ENCODE measurements at regions not wholly inside any gene's neighbourhood (a gene's known extent, or its start where the extent isn't known, plus 50 kb on each side); places are given as distances from the start of the nearest gene placed in this dataset.

DNA sequence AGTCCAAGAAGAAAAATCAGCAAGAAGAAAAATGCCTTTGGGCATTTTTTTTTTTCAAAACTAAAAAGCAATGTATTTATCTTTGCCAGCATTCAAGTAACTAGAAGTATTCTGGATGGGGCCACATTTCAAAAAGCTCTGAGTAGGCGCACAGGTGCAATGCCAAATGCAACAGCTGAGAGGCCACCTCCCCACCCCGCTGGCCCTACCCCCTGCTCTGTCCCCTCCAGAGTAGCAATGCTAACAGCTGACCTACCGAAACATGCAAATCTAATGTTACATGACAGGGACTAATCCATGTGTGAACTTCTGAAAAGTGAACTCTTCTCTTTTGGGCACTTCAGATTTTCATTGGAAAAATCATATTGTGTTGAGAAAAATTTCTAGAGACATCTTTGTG, 153.7 kb upstream of the SLC38A2 start:
- TF ChIP-seq, protein P1, sequence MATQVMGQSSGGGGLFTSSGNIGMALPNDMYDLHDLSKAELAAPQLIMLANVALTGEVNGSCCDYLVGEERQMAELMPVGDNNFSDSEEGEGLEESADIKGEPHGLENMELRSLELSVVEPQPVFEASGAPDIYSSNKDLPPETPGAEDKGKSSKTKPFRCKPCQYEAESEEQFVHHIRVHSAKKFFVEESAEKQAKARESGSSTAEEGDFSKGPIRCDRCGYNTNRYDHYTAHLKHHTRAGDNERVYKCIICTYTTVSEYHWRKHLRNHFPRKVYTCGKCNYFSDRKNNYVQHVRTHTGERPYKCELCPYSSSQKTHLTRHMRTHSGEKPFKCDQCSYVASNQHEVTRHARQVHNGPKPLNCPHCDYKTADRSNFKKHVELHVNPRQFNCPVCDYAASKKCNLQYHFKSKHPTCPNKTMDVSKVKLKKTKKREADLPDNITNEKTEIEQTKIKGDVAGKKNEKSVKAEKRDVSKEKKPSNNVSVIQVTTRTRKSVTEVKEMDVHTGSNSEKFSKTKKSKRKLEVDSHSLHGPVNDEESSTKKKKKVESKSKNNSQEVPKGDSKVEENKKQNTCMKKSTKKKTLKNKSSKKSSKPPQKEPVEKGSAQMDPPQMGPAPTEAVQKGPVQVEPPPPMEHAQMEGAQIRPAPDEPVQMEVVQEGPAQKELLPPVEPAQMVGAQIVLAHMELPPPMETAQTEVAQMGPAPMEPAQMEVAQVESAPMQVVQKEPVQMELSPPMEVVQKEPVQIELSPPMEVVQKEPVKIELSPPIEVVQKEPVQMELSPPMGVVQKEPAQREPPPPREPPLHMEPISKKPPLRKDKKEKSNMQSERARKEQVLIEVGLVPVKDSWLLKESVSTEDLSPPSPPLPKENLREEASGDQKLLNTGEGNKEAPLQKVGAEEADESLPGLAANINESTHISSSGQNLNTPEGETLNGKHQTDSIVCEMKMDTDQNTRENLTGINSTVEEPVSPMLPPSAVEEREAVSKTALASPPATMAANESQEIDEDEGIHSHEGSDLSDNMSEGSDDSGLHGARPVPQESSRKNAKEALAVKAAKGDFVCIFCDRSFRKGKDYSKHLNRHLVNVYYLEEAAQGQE (IDR thresholded peaks at IDR 0.05; ENCODE audit: borderline replicate concordance): no peak
- TF ChIP-seq, protein P2, sequence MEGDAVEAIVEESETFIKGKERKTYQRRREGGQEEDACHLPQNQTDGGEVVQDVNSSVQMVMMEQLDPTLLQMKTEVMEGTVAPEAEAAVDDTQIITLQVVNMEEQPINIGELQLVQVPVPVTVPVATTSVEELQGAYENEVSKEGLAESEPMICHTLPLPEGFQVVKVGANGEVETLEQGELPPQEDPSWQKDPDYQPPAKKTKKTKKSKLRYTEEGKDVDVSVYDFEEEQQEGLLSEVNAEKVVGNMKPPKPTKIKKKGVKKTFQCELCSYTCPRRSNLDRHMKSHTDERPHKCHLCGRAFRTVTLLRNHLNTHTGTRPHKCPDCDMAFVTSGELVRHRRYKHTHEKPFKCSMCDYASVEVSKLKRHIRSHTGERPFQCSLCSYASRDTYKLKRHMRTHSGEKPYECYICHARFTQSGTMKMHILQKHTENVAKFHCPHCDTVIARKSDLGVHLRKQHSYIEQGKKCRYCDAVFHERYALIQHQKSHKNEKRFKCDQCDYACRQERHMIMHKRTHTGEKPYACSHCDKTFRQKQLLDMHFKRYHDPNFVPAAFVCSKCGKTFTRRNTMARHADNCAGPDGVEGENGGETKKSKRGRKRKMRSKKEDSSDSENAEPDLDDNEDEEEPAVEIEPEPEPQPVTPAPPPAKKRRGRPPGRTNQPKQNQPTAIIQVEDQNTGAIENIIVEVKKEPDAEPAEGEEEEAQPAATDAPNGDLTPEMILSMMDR (IDR thresholded peaks at IDR 0.05; ENCODE audit: poor library complexity, severe bottlenecking): no peak
- no peak for TF ChIP-seq MXI1 (conservative IDR thresholded peaks at IDR 0.05; ENCODE audit: poor library complexity, severe bottlenecking)
- no peak for TF ChIP-seq SMC3 (conservative IDR thresholded peaks at IDR 0.05; ENCODE audit: poor library complexity)
- TF ChIP-seq EZH2 (IDR thresholded peaks at IDR 0.05; ENCODE audit: borderline replicate concordance, insufficient read depth, low read length, poor library complexity, severe bottlenecking): no peak
- no peak for TF ChIP-seq RAD21 (conservative IDR thresholded peaks at IDR 0.05)
- no peak for TF ChIP-seq EP300 (conservative IDR thresholded peaks at IDR 0.05; ENCODE audit: poor library complexity, severe bottlenecking)
- TF ChIP-seq POLR2AphosphoS5 (IDR thresholded peaks at IDR 0.05): no peak
- TF ChIP-seq TAF1 (IDR thresholded peaks at IDR 0.05; ENCODE audit: low read depth): no peak
- H3F3A ChIP-seq (ENCODE audit: insufficient read depth, low read length, poor library complexity, severe bottlenecking): no peaks in the 10 kb centered on the region
- no peaks in the 10 kb centered on the region for H3K9me3 ChIP-seq (ENCODE audit: low read length)
- no peaks in the 10 kb centered on the region for H3K27me3 ChIP-seq (ENCODE audit: insufficient read depth, low read depth, low read length)
- H3K27ac ChIP-seq (ENCODE audit: low read length): no peak overlapping the region
- no peak overlapping the region for H3K9ac ChIP-seq (ENCODE audit: low read length)
- no peak overlapping the region for H3K4me2 ChIP-seq (ENCODE audit: low read length)
- no peaks in the 10 kb centered on the region for H3K9me2 ChIP-seq (ENCODE audit: insufficient read depth, low read length)
- no peak overlapping the region for H2AFZ ChIP-seq (ENCODE audit: low read depth, low read length)
- H3K4me3 ChIP-seq (ENCODE audit: low read length): no peak overlapping the region
- no peaks in the 10 kb centered on the region for H3K79me2 ChIP-seq (replicated peaks; ENCODE audit: insufficient read depth, low read length)
- no peaks in the 10 kb centered on the region for H3K36me3 ChIP-seq (ENCODE audit: insufficient read depth, low read length)
- H4K20me1 ChIP-seq (ENCODE audit: insufficient read depth): no peaks in the 10 kb centered on the region

- H3K4me2 ChIP-seq (ENCODE audit: low read length): no peak overlapping the region
- H3K27me3 ChIP-seq (ENCODE audit: insufficient read depth, low read depth, low read length): no peaks in the 10 kb centered on the region
- no peak overlapping the region for H3K9ac ChIP-seq (ENCODE audit: low read length)
- no peaks in the 10 kb centered on the region for H3K36me3 ChIP-seq (ENCODE audit: insufficient read depth, low read length)
- no peaks in the 10 kb centered on the region for H3K9me3 ChIP-seq (ENCODE audit: low read length)
- H3K9me2 ChIP-seq (ENCODE audit: insufficient read depth, low read length): no peaks in the 10 kb centered on the region
- no peaks in the 10 kb centered on the region for H4K20me1 ChIP-seq (ENCODE audit: insufficient read depth)
- no peak overlapping the region for H2AFZ ChIP-seq (ENCODE audit: low read depth, low read length)
- H3K79me2 ChIP-seq (replicated peaks; ENCODE audit: insufficient read depth, low read length): no peaks in the 10 kb centered on the region
- H3F3A ChIP-seq (ENCODE audit: insufficient read depth, low read length, poor library complexity, severe bottlenecking): no peaks in the 10 kb centered on the region
- TF ChIP-seq SMC3 (conservative IDR thresholded peaks at IDR 0.05; ENCODE audit: poor library complexity): no peak
- TF ChIP-seq RAD21 (conservative IDR thresholded peaks at IDR 0.05): no peak
- TF ChIP-seq, protein P1 (IDR thresholded peaks at IDR 0.05; ENCODE audit: borderline replicate concordance): no peak
- TF ChIP-seq TAF1 (IDR thresholded peaks at IDR 0.05; ENCODE audit: low read depth): no peak
- TF ChIP-seq, protein P2 (IDR thresholded peaks at IDR 0.05; ENCODE audit: poor library complexity, severe bottlenecking): no peak
- no peak for TF ChIP-seq EP300 (conservative IDR thresholded peaks at IDR 0.05; ENCODE audit: poor library complexity, severe bottlenecking)
- TF ChIP-seq EZH2 (IDR thresholded peaks at IDR 0.05; ENCODE audit: borderline replicate concordance, insufficient read depth, low read length, poor library complexity, severe bottlenecking): no peak
- no peak for TF ChIP-seq MXI1 (conservative IDR thresholded peaks at IDR 0.05; ENCODE audit: poor library complexity, severe bottlenecking)
- no peak for TF ChIP-seq POLR2AphosphoS5 (IDR thresholded peaks at IDR 0.05)
- H3K4me3 ChIP-seq (ENCODE audit: low read length): no peak overlapping the region
- no peak overlapping the region for H3K27ac ChIP-seq (ENCODE audit: low read length)
Measured at GRCh38 chr12:46524778-46525177, 152.2 kb upstream of the SLC38A2 start.
